ENCODE measurements at regions not wholly inside any gene's neighbourhood (a gene's known extent, or its start where the extent isn't known, plus 50 kb on each side); places are given as distances from the start of the nearest gene placed in this dataset.

DNA sequence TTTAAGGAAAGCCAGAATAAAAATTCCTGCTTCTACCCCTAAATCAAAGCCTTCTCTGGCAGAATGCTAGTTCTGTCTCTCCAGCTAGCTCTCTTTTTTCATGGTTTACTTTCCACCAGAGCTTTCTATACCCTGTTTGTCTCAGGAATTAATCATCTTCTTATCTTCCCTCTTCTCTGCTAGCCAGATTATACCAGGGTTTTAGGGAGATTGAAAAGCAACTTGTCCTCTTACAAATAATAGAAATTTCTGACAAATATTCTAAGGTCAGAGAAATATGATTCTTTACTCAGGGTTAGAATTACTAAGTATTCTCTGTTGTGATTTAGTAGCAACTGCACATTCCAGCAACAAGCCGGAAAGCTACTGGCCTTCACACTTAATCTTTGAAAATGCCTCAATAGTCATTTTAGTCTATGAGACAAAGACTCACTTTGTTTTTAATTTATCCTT lies 166.4 kb downstream of the TANC2 start:
- H3K27ac ChIP-seq = no peak overlapping the region
- WGBS, 2 donors = 84 to 98% methylated on average over 1 of the region's 1 CpG
- intact Hi-C loops (cut with DNase I) = no loop called here

GRCh38 chr17:63133491-63133890 lies 167.5 kb downstream of the TANC2 start:
- H3K4me1 ChIP-seq = peaks cover 0 to 5% (median 0%) of the 10 kb centered on the region in 4 donors
- intact Hi-C loops (cut with DNase I) = no loop called here
- no peak for DNase-seq
- H3K36me3 ChIP-seq = no peaks in the 10 kb centered on the region
- no peaks in the 10 kb centered on the region for H3K9me3 ChIP-seq
- H3K27me3 ChIP-seq = no peaks in the 10 kb centered on the region
- no peak overlapping the region for H3K27ac ChIP-seq
- H3K4me3 ChIP-seq = no peak overlapping the region
- TF ChIP-seq, protein P1, sequence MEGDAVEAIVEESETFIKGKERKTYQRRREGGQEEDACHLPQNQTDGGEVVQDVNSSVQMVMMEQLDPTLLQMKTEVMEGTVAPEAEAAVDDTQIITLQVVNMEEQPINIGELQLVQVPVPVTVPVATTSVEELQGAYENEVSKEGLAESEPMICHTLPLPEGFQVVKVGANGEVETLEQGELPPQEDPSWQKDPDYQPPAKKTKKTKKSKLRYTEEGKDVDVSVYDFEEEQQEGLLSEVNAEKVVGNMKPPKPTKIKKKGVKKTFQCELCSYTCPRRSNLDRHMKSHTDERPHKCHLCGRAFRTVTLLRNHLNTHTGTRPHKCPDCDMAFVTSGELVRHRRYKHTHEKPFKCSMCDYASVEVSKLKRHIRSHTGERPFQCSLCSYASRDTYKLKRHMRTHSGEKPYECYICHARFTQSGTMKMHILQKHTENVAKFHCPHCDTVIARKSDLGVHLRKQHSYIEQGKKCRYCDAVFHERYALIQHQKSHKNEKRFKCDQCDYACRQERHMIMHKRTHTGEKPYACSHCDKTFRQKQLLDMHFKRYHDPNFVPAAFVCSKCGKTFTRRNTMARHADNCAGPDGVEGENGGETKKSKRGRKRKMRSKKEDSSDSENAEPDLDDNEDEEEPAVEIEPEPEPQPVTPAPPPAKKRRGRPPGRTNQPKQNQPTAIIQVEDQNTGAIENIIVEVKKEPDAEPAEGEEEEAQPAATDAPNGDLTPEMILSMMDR (IDR thresholded peaks at IDR 0.05) = no peak
- TF ChIP-seq EP300 (IDR thresholded peaks at IDR 0.05) (no peak), POLR2AphosphoS5 (IDR thresholded peaks at IDR 0.05) (no peak), POLR2A (IDR thresholded peaks at IDR 0.05) (no peak)

More for the DNA sequence above, 166.4 kb downstream of the TANC2 start:
- H3K4me3 ChIP-seq = no peak overlapping the region
- TF ChIP-seq, protein P1 (IDR thresholded peaks at IDR 0.05) = no peak
- TF ChIP-seq POLR2AphosphoS5 (IDR thresholded peaks at IDR 0.05) (no peak), POLR2A (IDR thresholded peaks at IDR 0.05) (no peak), EP300 (IDR thresholded peaks at IDR 0.05) (no peak)
- H3K36me3 ChIP-seq = no peaks in the 10 kb centered on the region
- no peaks in the 10 kb centered on the region for H3K9me3 ChIP-seq
- no peak for DNase-seq
- H3K27me3 ChIP-seq = no peaks in the 10 kb centered on the region
- peaks cover 0 to 5% (median 0%) of the 10 kb centered on the region in 4 donors for H3K4me1 ChIP-seq

DNA sequence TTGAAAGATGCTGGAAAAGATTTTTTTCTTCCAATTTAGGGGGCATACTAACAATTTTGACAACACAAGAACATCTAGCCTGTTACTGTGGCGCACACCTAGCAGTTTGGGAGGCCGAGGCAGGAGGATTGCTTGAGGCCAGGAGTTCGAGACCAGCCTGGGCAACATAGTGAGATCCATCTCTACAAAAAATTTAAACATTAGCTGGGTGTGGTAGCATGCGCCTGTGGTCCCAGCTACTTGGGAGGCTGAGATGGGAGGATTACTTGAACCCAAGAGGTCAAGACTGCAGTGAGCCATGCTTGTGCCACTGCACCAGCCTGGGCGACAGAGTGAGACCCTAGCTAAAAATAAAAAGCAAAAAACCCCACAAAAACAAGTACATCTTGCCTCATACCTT lies 168.8 kb downstream of the TANC2 start:
- peaks cover 0 to 5% (median 0%) of the 10 kb centered on the region in 4 donors for H3K4me1 ChIP-seq
- intact Hi-C loops (cut with DNase I) = no loop called here
- no peak overlapping the region for H3K27ac ChIP-seq
- H3K36me3 ChIP-seq = no peaks in the 10 kb centered on the region
- H3K27me3 ChIP-seq = no peaks in the 10 kb centered on the region
- 94 to 96% methylated on average over 5 of the region's 5 CpGs for WGBS, 2 donors
- TF ChIP-seq EP300 (IDR thresholded peaks at IDR 0.05) = no peak
- TF ChIP-seq POLR2A (IDR thresholded peaks at IDR 0.05) = no peak
- TF ChIP-seq POLR2AphosphoS5 (IDR thresholded peaks at IDR 0.05) = no peak
- TF ChIP-seq, protein P1 (IDR thresholded peaks at IDR 0.05) = no peak
- H3K4me3 ChIP-seq = no peak overlapping the region
- H3K9me3 ChIP-seq = no peaks in the 10 kb centered on the region
- no peak for DNase-seq

DNA sequence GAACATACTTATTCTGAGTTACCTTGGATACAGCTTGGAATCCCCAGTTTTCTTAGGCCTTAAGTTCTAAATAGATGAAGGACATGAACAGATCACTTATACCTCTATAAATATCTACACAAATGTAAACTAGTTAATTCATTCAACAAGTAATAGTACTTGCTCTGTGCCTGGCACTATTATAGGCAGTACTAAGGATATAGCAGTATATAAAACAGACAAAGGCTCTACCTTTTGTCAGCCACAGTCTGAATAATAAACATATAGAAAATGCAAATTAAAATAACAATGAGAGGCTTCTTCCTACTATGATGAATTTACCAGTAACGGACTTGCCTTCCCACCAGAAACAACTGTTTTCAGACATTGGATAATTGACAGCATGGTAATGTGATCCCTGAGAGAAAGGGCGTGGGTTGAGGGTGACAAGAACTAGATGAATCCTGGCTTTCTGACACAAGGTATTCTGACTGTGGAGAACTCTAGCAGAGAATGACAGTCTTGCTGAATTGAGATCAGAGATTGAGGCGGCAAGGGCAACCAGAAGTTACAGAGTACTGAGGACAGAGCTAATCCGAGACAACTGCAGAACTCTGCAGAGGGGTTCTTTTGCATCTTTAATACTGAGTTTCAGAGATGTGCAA lies 170.5 kb downstream of the TANC2 start:
- no peaks in the 10 kb centered on the region for H3K27me3 ChIP-seq
- 94% methylated on average over 4 of the region's 4 CpGs for WGBS, 2 donors
- DNase-seq = no peak
- H3K9me3 ChIP-seq = no peaks in the 10 kb centered on the region
- H3K4me1 ChIP-seq = peaks cover 0 to 5% (median 0%) of the 10 kb centered on the region in 4 donors
- no peak for TF ChIP-seq EP300 (IDR thresholded peaks at IDR 0.05)
- no peak for TF ChIP-seq POLR2A (IDR thresholded peaks at IDR 0.05)
- no peak for TF ChIP-seq POLR2AphosphoS5 (IDR thresholded peaks at IDR 0.05)
- TF ChIP-seq, protein P1 (IDR thresholded peaks at IDR 0.05) = no peak
- no peak overlapping the region for H3K27ac ChIP-seq
- intact Hi-C loops (cut with DNase I) = no loop called here
- no peak overlapping the region for H3K4me3 ChIP-seq
- no peaks in the 10 kb centered on the region for H3K36me3 ChIP-seq

GRCh38 chr17:63137163-63137562 lies 171.1 kb downstream of the TANC2 start:
- Histone ChIP-seq H3K9me3 (no peaks in the 10 kb centered on the region), H3K36me3 (no peaks in the 10 kb centered on the region)
- no peak for DNase-seq

More at GRCh38 chr17:63137163-63137562, 171.1 kb downstream of the TANC2 start:
- Histone ChIP-seq H3K27ac (no peak overlapping the region), H3K4me3 (no peak overlapping the region), H3K27me3 (no peaks in the 10 kb centered on the region), H3K4me1 (peaks cover 0 to 3% (median 0%) of the 10 kb centered on the region in 4 donors)
- TF ChIP-seq POLR2A (IDR thresholded peaks at IDR 0.05) (no peak), EP300 (IDR thresholded peaks at IDR 0.05) (no peak), POLR2AphosphoS5 (IDR thresholded peaks at IDR 0.05) (no peak)
- TF ChIP-seq, protein P1 (IDR thresholded peaks at IDR 0.05) = no peak
- intact Hi-C loops (cut with DNase I) = no loop called here
